ENCODE measurements at regions not wholly inside any gene's neighbourhood (a gene's known extent, or its start where the extent isn't known, plus 50 kb on each side); places are given as distances from the start of the nearest gene placed in this dataset.

DNA sequence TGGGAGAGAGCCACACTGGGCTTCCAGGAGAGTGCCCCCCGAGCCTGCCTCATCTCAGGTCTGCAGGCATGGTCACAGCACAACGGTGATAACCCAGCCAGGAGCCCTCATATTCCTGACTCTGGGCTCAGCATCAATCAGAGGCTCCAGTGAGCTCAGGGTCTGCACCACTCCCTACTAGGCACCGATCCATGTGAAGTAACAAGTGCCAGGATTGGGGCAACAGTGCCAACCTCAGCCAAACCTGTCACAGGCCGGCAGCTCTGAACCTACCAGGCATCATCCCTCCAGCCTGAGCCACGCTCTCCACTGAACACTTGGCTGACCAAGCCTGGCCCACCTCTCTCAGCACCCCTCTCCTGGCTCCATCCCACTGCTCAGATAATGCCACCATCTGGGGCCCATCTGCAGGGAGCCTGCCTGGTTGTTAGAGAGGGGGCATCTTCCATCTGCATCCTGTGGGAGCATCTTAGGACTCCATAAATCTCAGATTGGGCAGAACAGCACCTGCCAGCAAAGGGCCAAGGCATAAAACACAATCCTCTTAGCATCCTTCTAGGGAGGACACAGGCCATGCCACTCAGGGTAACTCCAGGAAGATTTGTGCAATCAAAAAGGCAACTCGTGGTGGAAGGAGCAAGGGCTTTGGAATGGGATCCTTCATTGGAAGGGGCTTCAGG, 213.7 kb upstream of the CSF3R start:
- no peak for TF ChIP-seq POLR2AphosphoS5 (IDR thresholded peaks at IDR 0.05; ENCODE audit: borderline replicate concordance, low read depth, low read length)
- no peak for TF ChIP-seq EZH2 (IDR thresholded peaks at IDR 0.05)
- TF ChIP-seq FOXP2 (optimal IDR thresholded peaks at IDR 0.05; ENCODE audit: control extremely low read depth, extremely low read length, insufficient read depth): no peak
